UCSD-AML1 (cell line): ENCODE measurements at regions not wholly inside any gene's neighbourhood (a gene's known extent, or its start where the extent isn't known, plus 50 kb on each side); places are given as distances from the start of the nearest gene placed in this dataset.
"Not testable (repeated sequence)": the region's sequence is repeated elsewhere in the genome, so short reads cannot be mapped to it uniquely, and the experiment has no call there.

Experiments
- DNase-seq: peaks from one replicate; lab custom pipeline; 2025; ENCODE audit not compliant: unreplicated experiment; lab: John Stamatoyannopoulos, UW

DNA sequence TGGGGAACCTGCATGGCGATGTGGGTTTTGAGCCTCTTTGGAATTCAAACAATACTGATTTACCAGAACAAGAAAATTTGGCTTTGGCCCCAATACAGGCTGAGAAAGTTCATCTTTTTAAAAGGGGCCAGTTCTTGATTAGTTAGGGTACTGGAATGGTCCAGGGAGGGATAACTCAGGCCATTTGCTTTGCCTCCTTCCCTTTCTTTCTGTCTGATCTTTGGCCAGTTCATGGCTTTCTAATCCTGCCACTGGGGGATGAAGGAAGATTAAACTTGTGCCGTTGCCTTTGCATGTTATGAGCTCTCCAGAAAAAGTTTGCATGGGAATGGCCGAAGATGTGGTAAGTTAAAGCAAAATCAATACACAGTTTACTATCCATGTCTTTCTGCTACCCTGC, 78.4 kb downstream of the ADAMTS15 start:
- DNase-seq = no peak

DNA sequence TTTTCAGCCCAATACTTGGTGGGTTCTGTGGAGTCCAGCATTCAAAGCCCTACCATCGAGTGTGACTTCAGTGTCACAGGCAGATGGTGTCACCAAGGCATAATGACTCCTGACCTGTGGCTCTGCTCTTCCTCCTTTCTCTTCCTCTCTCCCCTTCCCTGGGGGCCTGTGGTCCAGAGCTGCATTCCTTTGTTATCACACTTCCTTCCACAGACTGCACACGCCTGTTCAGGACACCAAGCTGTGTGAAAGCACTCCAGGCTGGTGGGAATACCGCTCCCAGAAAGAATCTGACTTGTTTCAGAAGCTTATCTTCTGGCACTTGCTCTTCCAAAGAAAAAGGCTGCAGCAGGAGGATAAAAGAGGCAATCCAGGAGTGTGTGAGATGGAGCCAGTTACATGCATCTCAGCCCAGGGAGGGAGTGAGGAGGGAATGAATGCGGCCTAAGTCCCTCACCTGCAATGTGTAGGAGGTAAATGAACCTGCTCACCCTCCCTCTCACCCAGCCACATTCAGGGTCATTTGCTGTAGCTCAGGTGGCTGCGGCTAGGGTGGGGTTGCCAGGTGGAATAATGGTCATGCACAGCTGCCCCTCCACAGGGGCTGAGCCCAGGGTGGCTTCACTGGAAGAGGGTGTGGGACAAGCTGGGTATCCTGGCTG, 79.3 kb downstream of the ADAMTS15 start:
- peak; percentile 30 for DNase-seq

DNA sequence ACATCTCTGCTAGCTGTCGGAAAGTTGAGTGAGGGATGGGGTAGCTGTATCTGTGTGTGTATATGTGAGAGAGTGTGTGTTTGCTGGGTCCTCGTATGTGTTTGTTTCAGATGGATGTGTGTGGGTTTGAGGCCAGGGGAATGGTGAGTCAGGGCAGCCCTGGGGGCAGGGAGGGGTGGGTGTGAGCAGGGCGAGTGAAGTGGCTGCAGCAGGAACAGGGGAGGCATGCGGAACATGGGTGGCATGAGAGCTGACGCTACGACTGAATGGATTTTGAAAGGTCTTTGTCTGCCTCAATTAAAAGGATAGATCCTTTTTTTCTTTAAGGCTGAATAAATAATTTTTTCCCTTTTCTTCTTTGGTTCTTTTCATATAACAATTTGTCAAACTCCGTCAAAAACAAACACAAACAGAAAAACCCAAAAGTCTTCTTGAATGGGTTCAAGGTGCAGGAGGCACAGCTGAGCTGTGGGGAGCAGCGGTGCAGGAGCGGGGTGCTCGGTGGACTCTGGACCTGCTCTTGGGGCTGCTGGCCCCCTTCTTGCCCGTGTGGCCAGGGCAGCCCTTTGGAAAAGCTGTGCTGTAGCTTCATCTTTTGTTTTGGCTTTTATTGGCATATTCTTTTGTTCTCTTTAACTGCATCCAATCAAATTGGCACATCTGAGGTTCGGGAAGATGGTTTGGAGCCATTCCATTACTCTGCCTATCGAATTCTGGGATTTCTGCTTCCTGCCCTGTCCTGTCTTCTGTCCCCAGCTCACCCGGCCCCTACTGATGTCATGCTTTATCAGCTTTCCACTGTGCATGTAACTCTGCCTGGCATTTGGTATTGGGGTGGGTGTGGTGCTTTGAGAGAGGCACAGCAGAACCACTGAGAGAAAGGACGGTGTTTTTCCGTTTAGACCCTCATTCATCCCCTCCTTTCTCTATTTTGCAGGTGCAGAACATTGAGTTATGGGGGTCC, 80.1 kb downstream of the ADAMTS15 start:
- DNase-seq = no peak

DNA sequence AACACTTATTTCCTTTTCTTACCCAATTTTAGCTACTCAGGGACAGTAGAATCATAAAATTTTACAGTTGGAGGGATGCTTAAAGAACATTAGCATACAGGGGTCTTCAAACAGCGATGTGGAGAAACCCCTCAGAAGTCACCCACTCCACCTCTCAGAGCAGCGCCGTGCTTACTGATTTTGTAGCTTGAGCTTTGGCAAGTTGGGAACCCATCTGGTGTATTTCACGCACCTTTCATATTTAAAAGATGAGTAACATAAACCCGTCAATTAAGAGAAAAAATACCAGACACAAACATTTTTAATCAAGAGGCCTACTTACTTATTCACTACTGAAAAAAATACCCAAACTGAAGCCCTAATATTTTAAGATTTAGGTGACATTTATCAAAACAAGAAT, 80.9 kb downstream of the ADAMTS15 start:
- no peak for DNase-seq

DNA sequence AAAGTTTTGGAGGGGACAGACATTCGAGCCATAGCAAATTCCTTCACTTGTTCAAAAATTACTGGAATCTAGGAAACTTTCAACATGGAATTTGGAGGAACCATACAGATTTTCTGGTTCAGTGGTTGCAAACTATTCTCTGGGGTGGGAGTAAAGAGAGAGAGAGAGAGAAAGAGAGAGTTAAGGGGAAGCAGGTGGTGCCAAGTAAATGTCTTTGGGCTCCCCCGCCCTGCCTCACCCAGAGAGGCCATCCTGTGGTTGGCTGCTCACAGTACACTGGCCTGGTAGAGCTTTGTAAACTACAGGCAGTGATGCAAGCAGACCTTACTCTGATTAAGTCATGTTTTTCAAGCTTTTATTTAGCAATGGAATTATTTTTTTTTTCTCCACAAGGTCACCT, 82.6 kb downstream of the ADAMTS15 start:
- no peak for DNase-seq

DNA sequence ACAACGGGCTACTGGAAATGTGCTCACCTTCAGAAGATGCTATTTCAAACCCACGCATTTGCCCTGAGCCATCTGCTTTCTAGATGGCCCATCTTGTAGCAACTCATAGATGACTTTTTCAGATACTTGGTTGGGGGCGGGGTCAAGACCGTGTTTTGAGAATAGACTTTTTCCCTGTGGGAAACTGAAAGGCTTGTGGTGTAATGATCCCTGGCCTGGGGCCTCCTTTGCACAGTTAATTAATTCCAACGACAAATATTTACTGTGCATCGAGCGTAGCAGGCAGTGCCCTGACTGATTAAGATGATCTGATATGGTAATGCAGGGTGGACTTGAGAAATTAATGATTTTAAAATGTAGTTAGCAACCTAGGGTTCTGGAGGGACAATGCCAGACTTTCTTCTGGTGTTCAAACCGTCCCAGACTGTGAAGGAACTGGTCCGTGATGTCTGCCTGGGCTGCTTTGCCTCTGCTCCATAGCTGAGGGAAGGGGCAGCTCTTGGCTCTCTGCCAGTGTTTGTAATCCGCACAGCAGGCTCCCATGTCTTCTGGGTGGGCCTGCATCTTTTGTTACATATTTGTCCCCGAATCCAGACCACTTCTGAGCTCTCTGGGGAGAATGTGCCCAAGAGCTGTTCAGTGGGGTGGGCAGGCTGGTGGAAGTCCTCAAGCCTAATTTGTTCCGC, 84.8 kb downstream of the ADAMTS15 start:
- DNase-seq = no peak

DNA sequence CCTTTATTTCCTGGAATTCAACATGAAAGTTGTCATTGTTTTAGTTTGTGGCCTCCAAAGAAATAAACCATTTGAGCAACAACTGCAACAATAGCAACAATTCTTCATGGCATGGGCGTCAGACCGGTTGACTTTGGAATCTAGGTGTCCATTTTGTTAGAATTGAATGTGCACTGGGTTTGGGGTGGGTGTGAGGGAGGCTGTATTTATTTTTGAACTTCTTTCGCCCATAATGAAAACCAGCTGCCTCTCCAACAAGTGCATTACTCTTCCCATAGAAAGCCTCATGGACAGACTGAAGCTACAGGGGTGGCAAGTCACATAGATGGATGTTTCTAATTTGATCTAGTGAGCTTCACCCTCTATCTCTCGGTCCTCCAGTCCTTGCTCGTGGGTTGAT, 85.4 kb downstream of the ADAMTS15 start:
- no peak for DNase-seq

DNA sequence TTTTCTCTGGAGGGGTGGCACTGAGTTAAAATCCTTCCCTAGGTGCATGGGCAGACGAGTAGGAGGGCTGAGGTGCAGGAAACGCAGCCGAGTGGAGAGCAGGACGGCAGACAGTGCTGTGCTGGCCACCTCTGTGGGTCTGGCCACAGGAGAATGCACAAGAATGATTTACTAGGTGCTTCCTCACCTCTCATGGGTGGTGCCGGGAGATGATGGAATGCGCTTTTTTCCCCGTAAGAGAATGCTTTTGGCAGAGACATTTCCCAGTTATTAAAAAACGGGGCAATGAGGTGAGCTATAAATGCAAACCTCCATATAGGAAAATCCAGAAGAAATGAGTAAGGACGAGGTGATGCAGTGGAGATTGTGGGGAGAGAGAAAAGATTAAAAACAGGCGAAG, 86.1 kb downstream of the ADAMTS15 start:
- DNase-seq = no peak

DNA sequence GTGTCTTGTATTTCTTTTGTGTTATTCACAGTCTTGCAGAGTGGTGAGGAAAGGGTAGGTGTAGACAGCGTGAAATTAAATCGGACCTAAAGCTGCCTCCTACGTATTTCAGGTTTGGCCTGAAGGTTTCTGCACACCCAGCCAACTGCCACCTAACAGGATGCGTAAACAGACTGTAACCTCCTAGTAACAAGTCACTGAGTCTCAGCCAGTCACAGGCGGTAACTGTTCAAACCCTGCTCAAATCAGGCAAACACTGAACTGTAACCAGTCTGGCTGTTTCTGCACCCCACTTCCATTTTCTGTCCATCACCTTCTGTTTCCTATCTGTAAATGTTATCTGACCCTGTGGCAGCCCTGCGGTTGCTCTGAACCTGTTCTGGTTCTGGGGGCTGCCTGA, 87.1 kb downstream of the ADAMTS15 start:
- no peak for DNase-seq

DNA sequence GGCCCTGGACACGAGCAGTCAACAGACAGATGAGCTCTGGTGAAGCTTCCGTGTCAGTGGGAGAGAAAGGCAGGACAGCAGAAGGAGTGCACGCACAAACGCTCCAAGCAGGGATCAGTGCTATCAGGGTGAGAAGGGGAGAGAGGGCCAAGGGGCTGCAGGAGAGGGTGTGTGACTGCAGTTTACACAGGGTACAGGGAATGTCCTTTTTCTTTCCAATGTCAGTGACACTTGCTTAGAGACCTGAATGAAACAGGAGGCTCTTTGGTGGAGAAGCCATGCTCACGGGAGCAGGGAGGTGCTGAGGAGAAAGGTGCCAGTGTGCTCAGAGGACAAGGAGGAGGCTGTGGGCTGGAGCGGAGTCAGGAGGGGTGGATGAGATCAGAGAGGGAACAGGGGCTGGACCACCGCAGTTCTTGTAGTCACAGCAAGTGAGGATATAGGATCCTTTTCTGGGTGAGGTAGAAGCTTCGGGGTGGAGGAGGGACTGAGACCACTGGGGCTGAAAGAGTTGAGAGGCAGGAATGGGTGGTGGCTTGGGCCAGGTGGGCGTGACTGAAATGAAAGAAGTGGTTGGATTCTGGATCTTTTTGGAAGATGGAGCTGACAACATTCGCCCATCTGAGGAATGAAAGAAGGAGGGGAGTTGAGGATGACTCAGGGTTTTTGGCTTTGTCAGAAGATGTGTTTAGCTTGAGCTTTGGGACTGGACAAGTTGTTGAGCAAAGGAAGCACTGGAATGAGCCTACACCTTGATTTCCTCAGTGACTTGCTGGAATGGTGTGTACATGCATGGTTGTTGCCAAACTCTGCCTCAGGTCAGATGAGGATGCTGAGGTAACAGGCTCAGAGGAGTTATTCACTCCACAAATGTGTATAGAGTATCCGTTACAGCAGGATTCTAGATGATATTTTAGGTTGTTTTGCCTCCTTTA, 87.9 kb downstream of the ADAMTS15 start:
- no peak for DNase-seq

DNA sequence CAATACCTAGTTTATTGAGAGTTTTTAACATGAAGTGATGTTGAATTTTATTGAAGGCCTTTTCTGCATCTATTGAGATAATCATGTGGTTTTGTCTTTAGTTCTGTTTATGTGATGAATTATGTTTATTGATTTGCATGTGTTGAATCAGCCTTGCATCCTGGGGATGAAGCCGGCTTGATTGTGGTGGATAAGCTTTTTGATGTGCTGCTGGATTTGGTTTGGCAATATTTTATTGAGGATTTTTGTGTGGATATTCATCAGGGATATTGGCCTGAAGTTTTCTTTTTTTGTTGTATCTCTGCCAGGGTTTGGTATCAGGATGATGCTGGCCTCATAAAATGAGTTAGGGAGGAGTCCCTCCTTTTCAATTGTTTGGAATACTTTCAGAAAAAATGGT, 91.2 kb downstream of the ADAMTS15 start:
- DNase-seq = not testable (repeated sequence)

DNA sequence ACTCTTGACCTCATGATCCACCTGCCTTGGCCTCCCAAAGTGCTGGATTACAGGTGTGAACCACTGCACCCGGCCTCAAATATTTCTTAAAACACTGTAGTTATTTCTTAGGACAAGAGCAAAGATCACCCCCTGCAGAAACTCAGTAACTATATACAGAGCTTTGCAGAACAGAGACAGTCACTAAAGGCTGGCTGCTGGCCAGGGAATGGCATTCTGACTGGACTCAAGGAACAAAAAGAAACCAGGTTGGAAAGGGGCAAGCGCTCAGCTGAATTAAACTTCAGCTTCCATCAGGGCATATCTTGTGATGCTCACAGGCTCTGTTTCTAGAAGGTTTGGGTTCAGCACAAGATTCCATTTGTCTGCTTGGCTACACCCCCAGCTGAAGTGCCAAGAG, 95.8 kb downstream of the ADAMTS15 start:
- DNase-seq = no peak

DNA sequence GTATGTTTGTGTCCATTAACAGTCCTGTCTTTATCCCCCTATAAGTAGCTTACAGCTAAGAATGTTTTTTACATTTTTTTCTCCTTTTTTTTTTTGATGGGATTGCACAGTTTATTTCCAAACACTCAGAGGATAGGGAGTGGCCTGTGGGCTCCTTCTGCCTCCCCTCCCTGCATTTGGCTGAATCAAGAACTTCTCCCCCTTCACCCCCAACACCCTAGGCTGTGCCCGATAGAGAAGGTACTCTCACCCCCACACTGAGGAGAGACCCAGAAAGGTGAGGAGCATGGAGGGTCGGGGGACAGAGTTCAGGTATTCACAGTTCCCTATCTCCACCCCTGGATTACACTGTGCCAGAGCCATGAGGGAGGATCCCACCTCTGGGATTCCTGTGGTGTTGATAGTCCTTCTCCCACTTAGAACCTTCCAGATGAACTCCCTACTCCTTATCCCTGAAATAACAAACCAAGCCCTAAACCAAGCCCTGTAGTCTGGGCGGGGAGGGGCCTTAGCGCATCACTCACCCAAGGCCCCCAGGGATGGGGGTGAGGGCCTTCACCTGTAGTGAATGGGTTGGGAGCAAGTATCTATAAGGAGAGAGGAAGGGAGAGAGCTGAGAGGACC, 97.1 kb downstream of the ADAMTS15 start:
- no peak for DNase-seq

DNA sequence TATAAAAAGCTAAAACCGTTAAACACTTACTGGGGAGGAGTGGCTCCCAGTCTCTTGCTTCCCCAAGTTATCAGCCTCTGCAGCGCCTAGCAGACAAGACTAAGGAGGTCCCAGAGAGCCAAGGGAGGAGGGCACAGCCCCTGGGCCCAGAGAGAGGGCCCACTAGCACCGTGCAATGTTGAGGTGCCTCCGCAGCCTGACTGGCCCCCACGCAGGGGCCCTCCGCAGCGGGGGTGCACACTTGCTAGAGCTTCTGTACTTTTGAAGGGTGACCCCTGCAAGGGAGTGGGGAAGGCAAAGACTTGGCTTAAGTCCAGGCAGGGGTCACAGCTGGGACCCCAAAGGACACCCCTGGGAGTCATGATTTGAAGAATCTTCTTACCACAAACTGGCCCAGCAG, 98.0 kb downstream of the ADAMTS15 start:
- DNase-seq = no peak

DNA sequence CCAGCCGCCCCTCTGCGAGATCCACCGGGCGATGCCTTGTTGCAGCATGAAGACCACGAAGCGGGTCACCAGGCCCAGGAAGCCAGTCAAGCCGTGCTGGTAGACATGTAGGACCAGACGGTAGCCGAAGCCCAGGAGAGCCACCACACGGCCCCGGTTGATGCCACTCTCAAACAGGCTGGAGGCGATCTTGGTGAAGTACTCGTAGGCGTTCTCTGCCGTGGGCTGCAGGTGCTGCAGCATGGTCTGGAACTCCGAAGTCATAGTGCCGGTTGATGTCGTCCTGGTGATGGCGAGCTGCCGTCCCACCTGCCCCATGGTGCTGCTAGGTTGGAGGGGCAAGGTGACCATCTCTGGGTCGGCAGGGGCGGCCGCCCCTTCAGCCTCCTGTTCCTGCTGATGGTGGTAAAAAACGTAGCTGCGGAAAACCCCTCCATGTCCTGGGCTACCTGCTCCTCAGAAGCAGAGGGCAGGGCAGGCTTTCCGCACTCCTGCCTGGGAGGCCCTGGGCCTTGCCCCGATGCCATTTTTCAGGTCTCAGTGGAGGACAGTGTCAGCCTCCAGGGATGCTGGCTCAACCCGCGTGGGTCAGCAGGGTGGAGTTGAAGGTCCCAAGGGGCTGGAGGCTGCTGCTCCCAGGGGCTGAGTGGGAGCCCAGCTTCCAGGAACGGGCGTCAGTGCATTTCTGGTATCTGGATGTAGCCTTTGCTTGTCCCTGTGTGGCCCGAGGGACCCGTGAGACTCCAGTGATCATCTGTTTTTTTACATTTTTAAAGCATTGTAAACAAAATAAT, 98.7 kb downstream of the ADAMTS15 start:
- no peak for DNase-seq

DNA sequence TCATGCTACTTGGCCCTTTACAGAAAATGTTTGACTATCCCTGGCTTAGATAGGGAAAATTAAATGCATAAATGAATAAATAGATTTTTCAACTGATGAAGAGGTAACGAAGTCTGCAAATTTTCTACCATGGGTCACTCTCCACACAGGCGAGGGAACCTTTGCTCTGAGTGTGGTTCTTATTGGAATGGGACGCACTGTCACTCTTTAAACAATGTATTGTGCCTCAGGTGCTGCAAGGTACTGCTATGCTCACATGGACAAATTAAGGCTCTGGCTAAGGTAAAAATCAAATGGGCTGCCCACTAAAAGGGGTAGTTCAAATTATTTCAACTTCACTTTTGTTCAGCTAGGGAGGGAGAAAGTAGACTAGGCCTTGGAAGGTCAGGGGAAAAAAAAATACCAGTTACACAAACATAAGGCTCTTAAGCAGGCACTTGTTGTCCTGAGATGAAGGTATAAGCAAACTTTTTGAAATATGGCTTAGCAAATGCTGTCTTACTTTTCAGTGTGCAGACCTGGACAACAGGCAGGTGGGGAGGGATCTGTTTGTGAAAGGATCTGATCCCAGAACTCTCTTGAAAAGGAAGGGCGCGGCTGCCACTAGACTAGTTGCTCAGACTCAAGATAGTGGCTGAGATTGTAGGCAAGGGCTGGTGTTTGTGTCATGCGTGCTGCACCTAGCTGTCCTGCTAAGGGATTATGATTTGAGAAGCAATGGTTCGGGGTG, 99.5 kb downstream of the ADAMTS15 start:
- no peak for DNase-seq

DNA sequence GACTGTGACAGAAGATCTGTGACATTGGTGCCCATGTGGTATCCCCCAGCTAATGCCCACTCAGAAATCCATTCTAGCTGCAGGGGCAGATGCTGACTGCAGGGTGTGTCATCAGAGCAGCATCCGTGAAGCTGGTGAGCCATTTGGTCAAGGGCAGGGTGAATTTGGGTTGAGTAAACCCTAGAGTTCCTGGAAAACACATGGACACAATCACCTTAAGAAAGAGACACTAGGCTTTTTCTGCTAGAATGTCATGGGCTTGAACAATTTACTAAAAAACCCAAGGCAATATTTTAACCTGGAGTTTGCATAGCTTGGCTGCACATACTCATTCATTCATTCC, 100.0 kb downstream of the ADAMTS15 start:
- no peak for DNase-seq

DNA sequence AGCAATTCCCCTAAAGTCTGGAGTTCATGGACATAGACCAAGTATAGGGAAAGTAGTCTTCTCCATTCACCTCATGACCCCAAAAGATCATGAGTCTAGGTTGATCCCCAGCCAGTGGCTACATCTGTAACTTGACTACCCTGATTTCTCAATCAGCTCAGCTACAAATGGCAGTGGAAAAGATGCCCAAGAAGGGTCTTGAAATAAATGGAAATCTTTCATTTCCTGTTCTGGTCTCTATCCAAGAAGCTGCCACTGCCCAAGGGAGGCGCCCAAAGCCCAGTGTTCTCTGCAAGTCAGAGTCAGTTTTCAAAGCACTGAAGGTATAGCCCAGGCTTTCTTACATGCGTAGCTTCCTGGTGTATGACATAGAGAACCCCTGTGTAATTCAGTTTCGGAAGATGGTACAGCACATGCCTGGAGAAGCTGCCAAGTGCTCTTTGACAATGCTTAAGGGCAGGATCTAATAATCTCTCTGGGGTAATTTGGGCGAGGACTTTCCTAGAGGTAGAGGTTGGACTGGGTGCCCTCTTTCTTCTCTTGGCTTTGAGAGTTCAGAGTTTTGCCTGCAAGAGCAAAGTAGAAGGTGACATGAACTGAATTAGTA, 101.1 kb downstream of the ADAMTS15 start:
- no peak for DNase-seq

DNA sequence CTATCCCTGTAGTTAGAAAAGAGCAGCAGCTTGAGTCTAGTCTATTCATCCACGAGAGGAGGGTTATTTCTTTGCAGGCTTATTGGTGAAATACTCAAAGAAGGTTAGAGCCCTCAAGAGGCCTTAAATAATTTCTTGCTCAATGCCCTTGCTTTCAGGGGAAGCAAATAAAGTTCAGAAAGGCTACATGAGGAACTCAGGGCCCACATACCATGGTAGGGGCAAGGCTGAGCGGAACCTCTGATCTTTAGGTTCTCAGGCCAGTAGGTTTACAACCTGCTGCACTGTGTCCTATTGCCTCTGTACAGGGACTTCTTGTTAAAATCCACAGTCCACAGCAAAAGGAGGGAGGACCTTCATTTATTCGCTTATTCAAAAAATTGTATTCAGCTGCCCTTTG, 101.7 kb downstream of the ADAMTS15 start:
- DNase-seq = no peak
